A549 (cell line): ENCODE measurements at regions not wholly inside any gene's neighbourhood (a gene's known extent, or its start where the extent isn't known, plus 50 kb on each side); places are given as distances from the start of the nearest gene placed in this dataset.

Experiments used
- EHF ChIP-seq: fragments of 250-450 bp; sonication (Bioruptor Pico); IDR thresholded peaks from 2 replicates; pipeline ENCODE4 v1.5.0; 2020; ENCODE audit warnings: mild to moderate bottlenecking
- EP300 ChIP-seq, 2 experiments: fragments of >200 bp; sonication (Bioruptor Twin); formaldehyde crosslinking; IDR thresholded peaks; 2 replicates in 1 of 2; 3 replicates in 1 of 2; pipeline ENCODE4 v1.6.1; 2016 to 2017
- KDM1A ChIP-seq: fragments of 200-600 bp; sonication (generic); IDR thresholded peaks from 2 replicates; pipeline ENCODE4 v1.6.1; 2016; ENCODE audit warnings: low read depth, mild to moderate bottlenecking
- MAFK ChIP-seq: fragments of 450-650 bp; IDR thresholded peaks from 2 replicates; pipeline ENCODE4 v1.6.1; 2014; ENCODE audit not compliant: partially characterized antibody
- POLR2A ChIP-seq: IDR thresholded peaks from 2 replicates; pipeline ENCODE4 v1.6.1; 2012; ENCODE audit warnings: mild to moderate bottlenecking, low read length
- POLR2AphosphoS2 ChIP-seq: conservative IDR thresholded peaks from 2 replicates; pipeline ENCODE4 v1.6.1; 2012; ENCODE audit warnings: low read length, improper control_type of control experiment, inconsistent platforms
- RCOR1 ChIP-seq: fragments of 150-350 bp; IDR thresholded peaks from 2 replicates; pipeline ENCODE4 v1.6.1; 2014; ENCODE audit warnings: antibody characterized with exemption, low read length, low read depth
- SMC3 ChIP-seq: fragments of >200 bp; sonication (Bioruptor Twin); formaldehyde crosslinking; IDR thresholded peaks from 3 replicates; pipeline ENCODE4 v1.6.1; 2018; ENCODE audit warnings: inconsistent platforms
- TF ChIP-seq, protein P1 (sequence below): IDR thresholded peaks from 2 replicates; pipeline ENCODE4 v1.6.1; 2012; ENCODE audit warnings: low read depth, borderline replicate concordance
- TF ChIP-seq, protein P2 (sequence below): fragments of >200 bp; sonication (Bioruptor Twin); formaldehyde crosslinking; IDR thresholded peaks from 3 replicates; pipeline ENCODE4 v1.5.1; 2016

DNA sequence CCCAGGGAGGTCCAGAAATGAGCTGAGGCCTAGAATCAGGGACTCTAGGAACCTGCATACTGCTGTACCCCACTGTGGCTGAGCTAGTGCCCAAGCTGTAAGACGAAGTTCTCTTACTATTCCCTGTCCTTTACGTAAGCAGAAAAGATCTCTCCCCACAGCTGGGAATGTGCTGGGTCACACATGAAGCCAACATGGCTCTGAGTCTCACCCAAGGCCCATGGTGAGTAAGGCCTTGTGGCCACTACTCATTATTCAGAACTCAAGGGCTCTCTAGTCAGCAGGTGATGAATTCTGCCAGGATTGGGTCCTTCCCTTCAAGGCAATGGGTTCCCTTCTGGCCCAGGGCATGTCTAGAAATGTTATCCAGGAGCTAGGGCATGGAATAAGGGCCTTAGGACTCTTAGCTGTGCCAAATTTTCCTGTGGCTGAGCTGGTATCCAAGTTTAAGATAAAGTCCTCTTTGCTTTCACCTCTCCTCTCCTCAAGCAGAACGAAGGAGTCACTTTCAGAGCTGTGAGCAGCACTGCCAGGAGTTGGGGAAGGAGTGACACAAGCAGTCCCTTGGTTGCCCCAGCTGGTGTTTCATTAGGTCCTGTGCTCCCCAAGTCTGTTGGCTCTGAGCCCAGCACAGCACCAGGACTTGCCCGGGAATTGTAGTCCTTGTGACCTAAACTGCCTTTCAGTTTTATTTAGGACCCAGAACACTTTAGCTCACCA, 707.6 kb downstream of the SLC4A3 start:
- no peak for TF ChIP-seq POLR2A
- TF ChIP-seq POLR2AphosphoS2: no peak
- TF ChIP-seq, protein P1, sequence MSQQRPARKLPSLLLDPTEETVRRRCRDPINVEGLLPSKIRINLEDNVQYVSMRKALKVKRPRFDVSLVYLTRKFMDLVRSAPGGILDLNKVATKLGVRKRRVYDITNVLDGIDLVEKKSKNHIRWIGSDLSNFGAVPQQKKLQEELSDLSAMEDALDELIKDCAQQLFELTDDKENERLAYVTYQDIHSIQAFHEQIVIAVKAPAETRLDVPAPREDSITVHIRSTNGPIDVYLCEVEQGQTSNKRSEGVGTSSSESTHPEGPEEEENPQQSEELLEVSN: no peak
- TF ChIP-seq, protein P2, sequence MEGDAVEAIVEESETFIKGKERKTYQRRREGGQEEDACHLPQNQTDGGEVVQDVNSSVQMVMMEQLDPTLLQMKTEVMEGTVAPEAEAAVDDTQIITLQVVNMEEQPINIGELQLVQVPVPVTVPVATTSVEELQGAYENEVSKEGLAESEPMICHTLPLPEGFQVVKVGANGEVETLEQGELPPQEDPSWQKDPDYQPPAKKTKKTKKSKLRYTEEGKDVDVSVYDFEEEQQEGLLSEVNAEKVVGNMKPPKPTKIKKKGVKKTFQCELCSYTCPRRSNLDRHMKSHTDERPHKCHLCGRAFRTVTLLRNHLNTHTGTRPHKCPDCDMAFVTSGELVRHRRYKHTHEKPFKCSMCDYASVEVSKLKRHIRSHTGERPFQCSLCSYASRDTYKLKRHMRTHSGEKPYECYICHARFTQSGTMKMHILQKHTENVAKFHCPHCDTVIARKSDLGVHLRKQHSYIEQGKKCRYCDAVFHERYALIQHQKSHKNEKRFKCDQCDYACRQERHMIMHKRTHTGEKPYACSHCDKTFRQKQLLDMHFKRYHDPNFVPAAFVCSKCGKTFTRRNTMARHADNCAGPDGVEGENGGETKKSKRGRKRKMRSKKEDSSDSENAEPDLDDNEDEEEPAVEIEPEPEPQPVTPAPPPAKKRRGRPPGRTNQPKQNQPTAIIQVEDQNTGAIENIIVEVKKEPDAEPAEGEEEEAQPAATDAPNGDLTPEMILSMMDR: no peak
- TF ChIP-seq RCOR1: no peak
- no peak for TF ChIP-seq KDM1A
- TF ChIP-seq MAFK: no peak
- TF ChIP-seq EP300 (IDR thresholded peaks at IDR 0.05): no peak
- TF ChIP-seq SMC3: no peak
- no peak for TF ChIP-seq EHF (CRISPR knock-in tag)
